Esophagus squamous epithelium (tissue), 4 donors: ENCODE measurements at regions not wholly inside any gene's neighbourhood (a gene's known extent, or its start where the extent isn't known, plus 50 kb on each side); places are given as distances from the start of the nearest gene placed in this dataset.

Experiments
- POLR2A ChIP-seq, 4 donors: fragments of 450-650 bp; IDR thresholded peaks; one replicate each; pipeline ENCODE4 v1.6.1; 2017; ENCODE audit warnings: antibody characterized with exemption in 4 of 4, mild to moderate bottlenecking in 4 of 4, moderate library complexity in 3 of 4
- TF ChIP-seq, protein P1 (sequence below), 6 experiments: fragments of 450-650 bp in 4 of 6; fragments of 200-600 bp in 2 of 6; sonication (generic) in 2 of 6; IDR thresholded peaks; one replicate each; pipeline ENCODE4 v1.5.1; 2016 to 2019; ENCODE audit warnings: antibody characterized with exemption in 6 of 6, mild to moderate bottlenecking in 4 of 6, moderate library complexity in 4 of 6

- TF ChIP-seq POLR2A (IDR thresholded peaks at IDR 0.05) = no peak
- TF ChIP-seq, protein P1, sequence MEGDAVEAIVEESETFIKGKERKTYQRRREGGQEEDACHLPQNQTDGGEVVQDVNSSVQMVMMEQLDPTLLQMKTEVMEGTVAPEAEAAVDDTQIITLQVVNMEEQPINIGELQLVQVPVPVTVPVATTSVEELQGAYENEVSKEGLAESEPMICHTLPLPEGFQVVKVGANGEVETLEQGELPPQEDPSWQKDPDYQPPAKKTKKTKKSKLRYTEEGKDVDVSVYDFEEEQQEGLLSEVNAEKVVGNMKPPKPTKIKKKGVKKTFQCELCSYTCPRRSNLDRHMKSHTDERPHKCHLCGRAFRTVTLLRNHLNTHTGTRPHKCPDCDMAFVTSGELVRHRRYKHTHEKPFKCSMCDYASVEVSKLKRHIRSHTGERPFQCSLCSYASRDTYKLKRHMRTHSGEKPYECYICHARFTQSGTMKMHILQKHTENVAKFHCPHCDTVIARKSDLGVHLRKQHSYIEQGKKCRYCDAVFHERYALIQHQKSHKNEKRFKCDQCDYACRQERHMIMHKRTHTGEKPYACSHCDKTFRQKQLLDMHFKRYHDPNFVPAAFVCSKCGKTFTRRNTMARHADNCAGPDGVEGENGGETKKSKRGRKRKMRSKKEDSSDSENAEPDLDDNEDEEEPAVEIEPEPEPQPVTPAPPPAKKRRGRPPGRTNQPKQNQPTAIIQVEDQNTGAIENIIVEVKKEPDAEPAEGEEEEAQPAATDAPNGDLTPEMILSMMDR (IDR thresholded peaks at IDR 0.05) = no peak
Measured at GRCh38 chr13:58056426-58056825, 424.9 kb downstream of the PCDH17 start.
